ENCODE measurements at regions not wholly inside any gene's neighbourhood (a gene's known extent, or its start where the extent isn't known, plus 50 kb on each side); places are given as distances from the start of the nearest gene placed in this dataset.

DNA sequence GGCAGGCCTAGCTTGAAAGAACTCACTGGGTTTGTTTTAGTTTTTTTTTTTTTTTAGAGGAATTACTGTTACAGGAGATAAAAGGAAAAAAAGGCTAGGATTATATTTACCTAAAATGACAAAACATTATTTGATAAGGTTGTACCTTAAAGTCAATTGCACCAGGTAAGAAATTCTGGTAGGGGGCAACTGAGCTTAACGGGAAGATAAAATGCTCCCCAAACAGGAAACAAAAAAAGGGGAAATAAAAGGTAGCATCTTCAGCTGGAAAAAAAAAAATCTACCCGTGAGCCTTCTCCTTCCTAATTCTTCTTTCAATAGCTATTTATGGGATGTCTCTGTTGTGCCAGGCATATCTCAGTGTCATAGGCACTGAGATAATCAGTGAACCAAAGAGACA lies 164.5 kb downstream of the PIK3R1 start:
- no peak for ATAC-seq
- no peak for TF ChIP-seq TOX (CRISPR knock-in tag; IDR thresholded peaks at IDR 0.05; ENCODE audit: borderline replicate concordance)
- no peak for TF ChIP-seq RARB (CRISPR knock-in tag; IDR thresholded peaks at IDR 0.05)
- TF ChIP-seq ZNF8 (CRISPR knock-in tag; IDR thresholded peaks at IDR 0.05) = no peak
- TF ChIP-seq, protein P1, sequence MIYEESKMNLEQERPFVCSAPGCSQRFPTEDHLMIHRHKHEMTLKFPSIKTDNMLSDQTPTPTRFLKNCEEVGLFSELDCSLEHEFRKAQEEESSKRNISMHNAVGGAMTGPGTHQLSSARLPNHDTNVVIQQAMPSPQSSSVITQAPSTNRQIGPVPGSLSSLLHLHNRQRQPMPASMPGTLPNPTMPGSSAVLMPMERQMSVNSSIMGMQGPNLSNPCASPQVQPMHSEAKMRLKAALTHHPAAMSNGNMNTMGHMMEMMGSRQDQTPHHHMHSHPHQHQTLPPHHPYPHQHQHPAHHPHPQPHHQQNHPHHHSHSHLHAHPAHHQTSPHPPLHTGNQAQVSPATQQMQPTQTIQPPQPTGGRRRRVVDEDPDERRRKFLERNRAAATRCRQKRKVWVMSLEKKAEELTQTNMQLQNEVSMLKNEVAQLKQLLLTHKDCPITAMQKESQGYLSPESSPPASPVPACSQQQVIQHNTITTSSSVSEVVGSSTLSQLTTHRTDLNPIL (CRISPR knock-in tag; IDR thresholded peaks at IDR 0.05; ENCODE audit: low read depth) = no peak
- no peak for TF ChIP-seq TCF4 (CRISPR knock-in tag; IDR thresholded peaks at IDR 0.05; ENCODE audit: borderline replicate concordance)
- no peak for TF ChIP-seq ARNTL (CRISPR knock-in tag; IDR thresholded peaks at IDR 0.05; ENCODE audit: borderline replicate concordance, low read depth)
- TF ChIP-seq, protein P2, sequence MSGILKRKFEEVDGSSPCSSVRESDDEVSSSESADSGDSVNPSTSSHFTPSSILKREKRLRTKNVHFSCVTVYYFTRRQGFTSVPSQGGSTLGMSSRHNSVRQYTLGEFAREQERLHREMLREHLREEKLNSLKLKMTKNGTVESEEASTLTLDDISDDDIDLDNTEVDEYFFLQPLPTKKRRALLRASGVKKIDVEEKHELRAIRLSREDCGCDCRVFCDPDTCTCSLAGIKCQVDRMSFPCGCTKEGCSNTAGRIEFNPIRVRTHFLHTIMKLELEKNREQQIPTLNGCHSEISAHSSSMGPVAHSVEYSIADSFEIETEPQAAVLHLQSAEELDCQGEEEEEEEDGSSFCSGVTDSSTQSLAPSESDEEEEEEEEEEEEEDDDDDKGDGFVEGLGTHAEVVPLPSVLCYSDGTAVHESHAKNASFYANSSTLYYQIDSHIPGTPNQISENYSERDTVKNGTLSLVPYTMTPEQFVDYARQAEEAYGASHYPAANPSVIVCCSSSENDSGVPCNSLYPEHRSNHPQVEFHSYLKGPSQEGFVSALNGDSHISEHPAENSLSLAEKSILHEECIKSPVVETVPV (CRISPR knock-in tag; IDR thresholded peaks at IDR 0.05) = no peak
- TF ChIP-seq PPARA (CRISPR knock-in tag; IDR thresholded peaks at IDR 0.05; ENCODE audit: borderline replicate concordance) = no peak
- no peak for TF ChIP-seq ZC3H10 (CRISPR knock-in tag; IDR thresholded peaks at IDR 0.05)

DNA sequence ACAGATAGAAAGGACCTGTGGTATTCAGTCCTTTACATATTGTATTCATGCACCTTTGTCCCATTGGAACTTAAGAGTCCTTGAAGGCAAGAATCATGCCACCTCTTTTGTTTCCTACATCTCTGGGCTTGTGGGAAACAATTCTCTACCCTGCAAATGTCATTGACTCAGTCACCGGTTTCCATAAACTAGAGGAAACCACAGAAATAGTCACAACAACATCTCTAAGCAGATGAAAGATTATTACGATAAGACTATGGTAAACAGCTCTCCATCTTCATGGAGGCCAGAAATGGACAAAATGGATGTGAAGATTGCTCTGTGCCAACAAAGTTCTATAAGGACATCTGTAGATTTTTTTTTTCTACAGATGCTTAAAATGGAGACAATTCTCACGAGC lies 165.5 kb downstream of the PIK3R1 start:
- TF ChIP-seq ZFP30 (CRISPR knock-in tag; IDR thresholded peaks at IDR 0.05) = no peak
- no peak for TF ChIP-seq ISL1 (CRISPR knock-in tag; IDR thresholded peaks at IDR 0.05)
- no peak for TF ChIP-seq ESRRG (CRISPR knock-in tag; IDR thresholded peaks at IDR 0.05)
- TF ChIP-seq, protein P3, sequence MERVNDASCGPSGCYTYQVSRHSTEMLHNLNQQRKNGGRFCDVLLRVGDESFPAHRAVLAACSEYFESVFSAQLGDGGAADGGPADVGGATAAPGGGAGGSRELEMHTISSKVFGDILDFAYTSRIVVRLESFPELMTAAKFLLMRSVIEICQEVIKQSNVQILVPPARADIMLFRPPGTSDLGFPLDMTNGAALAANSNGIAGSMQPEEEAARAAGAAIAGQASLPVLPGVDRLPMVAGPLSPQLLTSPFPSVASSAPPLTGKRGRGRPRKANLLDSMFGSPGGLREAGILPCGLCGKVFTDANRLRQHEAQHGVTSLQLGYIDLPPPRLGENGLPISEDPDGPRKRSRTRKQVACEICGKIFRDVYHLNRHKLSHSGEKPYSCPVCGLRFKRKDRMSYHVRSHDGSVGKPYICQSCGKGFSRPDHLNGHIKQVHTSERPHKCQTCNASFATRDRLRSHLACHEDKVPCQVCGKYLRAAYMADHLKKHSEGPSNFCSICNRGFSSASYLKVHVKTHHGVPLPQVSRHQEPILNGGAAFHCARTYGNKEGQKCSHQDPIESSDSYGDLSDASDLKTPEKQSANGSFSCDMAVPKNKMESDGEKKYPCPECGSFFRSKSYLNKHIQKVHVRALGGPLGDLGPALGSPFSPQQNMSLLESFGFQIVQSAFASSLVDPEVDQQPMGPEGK (CRISPR knock-in tag; IDR thresholded peaks at IDR 0.05; ENCODE audit: borderline replicate concordance) = no peak
- TF ChIP-seq ZC3H10 (CRISPR knock-in tag; IDR thresholded peaks at IDR 0.05) = no peak
- TF ChIP-seq RARB (CRISPR knock-in tag; IDR thresholded peaks at IDR 0.05) = no peak
- no peak for TF ChIP-seq ZNF565 (CRISPR knock-in tag; conservative IDR thresholded peaks at IDR 0.05; ENCODE audit: low read depth)
- no peak for TF ChIP-seq ZNF8 (CRISPR knock-in tag; IDR thresholded peaks at IDR 0.05)
- ATAC-seq = no peak

DNA sequence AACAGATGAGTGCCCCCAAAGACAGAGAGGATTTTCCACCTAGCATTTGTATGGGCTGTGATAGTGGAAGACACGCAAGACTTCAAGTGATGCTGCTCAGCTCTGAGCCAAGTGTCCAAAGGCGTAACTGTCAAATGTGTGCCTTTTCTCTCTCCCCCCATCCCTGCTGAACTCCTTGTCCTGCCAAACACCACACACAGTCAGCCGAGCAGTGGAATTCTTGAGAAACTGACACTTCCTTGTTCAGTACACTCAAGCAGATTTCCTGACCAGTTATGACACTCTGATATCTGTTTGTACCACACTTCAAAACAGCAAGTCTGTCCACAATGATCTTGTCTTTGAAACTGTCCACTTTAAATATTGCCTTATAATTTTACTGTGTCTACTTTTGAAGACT lies 166.4 kb downstream of the PIK3R1 start:
- no peak for ATAC-seq
- TF ChIP-seq BACH2 (CRISPR knock-in tag; IDR thresholded peaks at IDR 0.05; ENCODE audit: borderline replicate concordance) (no peak), ARNTL (CRISPR knock-in tag; IDR thresholded peaks at IDR 0.05; ENCODE audit: borderline replicate concordance, low read depth) (no peak), PPARA (CRISPR knock-in tag; IDR thresholded peaks at IDR 0.05; ENCODE audit: borderline replicate concordance) (no peak), ZFP30 (CRISPR knock-in tag; IDR thresholded peaks at IDR 0.05) (no peak), ZNF70 (CRISPR knock-in tag; IDR thresholded peaks at IDR 0.05) (no peak)
- TF ChIP-seq, protein P1 (CRISPR knock-in tag; IDR thresholded peaks at IDR 0.05; ENCODE audit: low read depth) = no peak

DNA sequence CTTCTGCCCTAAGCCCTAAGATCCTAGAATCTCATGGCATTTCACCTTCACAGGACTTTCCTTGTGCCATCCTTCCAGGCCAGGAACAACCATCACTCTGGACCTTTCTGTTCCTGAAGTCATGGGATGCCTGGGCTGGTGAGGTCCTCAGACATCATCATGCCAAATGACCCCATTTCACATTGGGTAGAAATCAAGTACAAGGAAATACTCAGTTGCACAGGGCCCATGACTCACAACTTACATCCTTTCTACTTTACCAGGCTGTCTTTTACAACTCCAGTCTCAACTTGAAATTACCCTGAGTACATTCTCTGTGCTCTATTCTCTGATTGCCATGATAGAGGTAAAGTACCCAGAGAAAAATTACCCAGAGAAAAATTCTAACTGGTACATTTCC lies 167.1 kb downstream of the PIK3R1 start:
- ATAC-seq = no peak
- TF ChIP-seq, protein P1 (CRISPR knock-in tag; IDR thresholded peaks at IDR 0.05; ENCODE audit: low read depth) = no peak
- TF ChIP-seq PPARA (CRISPR knock-in tag; IDR thresholded peaks at IDR 0.05; ENCODE audit: borderline replicate concordance) = no peak
- TF ChIP-seq ZNF8 (CRISPR knock-in tag; IDR thresholded peaks at IDR 0.05) = no peak
- TF ChIP-seq, protein P3 (CRISPR knock-in tag; IDR thresholded peaks at IDR 0.05; ENCODE audit: borderline replicate concordance) = no peak
- no peak for TF ChIP-seq ZFP3 (CRISPR knock-in tag; IDR thresholded peaks at IDR 0.05)
- no peak for TF ChIP-seq ISL1 (CRISPR knock-in tag; IDR thresholded peaks at IDR 0.05)
- TF ChIP-seq SNAI2 (CRISPR knock-in tag; IDR thresholded peaks at IDR 0.05) = no peak
- TF ChIP-seq, protein P4, sequence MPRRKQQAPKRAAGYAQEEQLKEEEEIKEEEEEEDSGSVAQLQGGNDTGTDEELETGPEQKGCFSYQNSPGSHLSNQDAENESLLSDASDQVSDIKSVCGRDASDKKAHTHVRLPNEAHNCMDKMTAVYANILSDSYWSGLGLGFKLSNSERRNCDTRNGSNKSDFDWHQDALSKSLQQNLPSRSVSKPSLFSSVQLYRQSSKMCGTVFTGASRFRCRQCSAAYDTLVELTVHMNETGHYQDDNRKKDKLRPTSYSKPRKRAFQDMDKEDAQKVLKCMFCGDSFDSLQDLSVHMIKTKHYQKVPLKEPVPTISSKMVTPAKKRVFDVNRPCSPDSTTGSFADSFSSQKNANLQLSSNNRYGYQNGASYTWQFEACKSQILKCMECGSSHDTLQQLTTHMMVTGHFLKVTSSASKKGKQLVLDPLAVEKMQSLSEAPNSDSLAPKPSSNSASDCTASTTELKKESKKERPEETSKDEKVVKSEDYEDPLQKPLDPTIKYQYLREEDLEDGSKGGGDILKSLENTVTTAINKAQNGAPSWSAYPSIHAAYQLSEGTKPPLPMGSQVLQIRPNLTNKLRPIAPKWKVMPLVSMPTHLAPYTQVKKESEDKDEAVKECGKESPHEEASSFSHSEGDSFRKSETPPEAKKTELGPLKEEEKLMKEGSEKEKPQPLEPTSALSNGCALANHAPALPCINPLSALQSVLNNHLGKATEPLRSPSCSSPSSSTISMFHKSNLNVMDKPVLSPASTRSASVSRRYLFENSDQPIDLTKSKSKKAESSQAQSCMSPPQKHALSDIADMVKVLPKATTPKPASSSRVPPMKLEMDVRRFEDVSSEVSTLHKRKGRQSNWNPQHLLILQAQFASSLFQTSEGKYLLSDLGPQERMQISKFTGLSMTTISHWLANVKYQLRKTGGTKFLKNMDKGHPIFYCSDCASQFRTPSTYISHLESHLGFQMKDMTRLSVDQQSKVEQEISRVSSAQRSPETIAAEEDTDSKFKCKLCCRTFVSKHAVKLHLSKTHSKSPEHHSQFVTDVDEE (CRISPR knock-in tag; IDR thresholded peaks at IDR 0.05) = no peak
- no peak for TF ChIP-seq RARB (CRISPR knock-in tag; IDR thresholded peaks at IDR 0.05)
- TF ChIP-seq CSDC2 (CRISPR knock-in tag; IDR thresholded peaks at IDR 0.05) = no peak
- TF ChIP-seq TOX (CRISPR knock-in tag; IDR thresholded peaks at IDR 0.05; ENCODE audit: borderline replicate concordance) = no peak
- TF ChIP-seq ZNF70 (CRISPR knock-in tag; IDR thresholded peaks at IDR 0.05) = no peak
- TF ChIP-seq ZFP30 (CRISPR knock-in tag; IDR thresholded peaks at IDR 0.05) = no peak
- no peak for TF ChIP-seq ZC3H10 (CRISPR knock-in tag; IDR thresholded peaks at IDR 0.05)
- no peak for TF ChIP-seq ZNF565 (CRISPR knock-in tag; conservative IDR thresholded peaks at IDR 0.05; ENCODE audit: low read depth)
- TF ChIP-seq, protein P5, sequence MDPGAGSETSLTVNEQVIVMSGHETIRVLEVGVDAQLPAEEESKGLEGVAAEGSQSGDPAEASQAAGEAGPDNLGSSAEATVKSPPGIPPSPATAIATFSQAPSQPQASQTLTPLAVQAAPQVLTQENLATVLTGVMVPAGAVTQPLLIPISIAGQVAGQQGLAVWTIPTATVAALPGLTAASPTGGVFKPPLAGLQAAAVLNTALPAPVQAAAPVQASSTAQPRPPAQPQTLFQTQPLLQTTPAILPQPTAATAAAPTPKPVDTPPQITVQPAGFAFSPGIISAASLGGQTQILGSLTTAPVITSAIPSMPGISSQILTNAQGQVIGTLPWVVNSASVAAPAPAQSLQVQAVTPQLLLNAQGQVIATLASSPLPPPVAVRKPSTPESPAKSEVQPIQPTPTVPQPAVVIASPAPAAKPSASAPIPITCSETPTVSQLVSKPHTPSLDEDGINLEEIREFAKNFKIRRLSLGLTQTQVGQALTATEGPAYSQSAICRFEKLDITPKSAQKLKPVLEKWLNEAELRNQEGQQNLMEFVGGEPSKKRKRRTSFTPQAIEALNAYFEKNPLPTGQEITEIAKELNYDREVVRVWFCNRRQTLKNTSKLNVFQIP (CRISPR knock-in tag; IDR thresholded peaks at IDR 0.05; ENCODE audit: borderline replicate concordance, low read depth) = no peak

Measured in SK-N-SH treated with all-trans-retinoic acid at 6 μM for 48 hours (cell line).